IMR-90 (cell line): ENCODE measurements at regions not wholly inside any gene's neighbourhood (a gene's known extent, or its start where the extent isn't known, plus 50 kb on each side); places are given as distances from the start of the nearest gene placed in this dataset.

Experiments used
- ATAC-seq: fragments of 200-7000 bp; cut with Tn5 transposase; 2 replicates; pipeline ENCODE4 v1.9.1; 2020; ENCODE audit warnings: low read depth, mild to moderate bottlenecking, moderate library complexity
- BruUV-seq: library from RNA; stranded (reverse); fragments of 400-500 nt; replicated peaks from 2 replicates; lab custom pipeline; 2021; lab: Mats Ljungman, UMichigan
- CTCF ChIA-PET: fragments of 300-600 bp; formaldehyde crosslinking; extraction: SDS; loops from one replicate; lab custom pipeline; 2021; ENCODE audit warnings: antibody characterized with exemption; lab: Yijun Ruan, JAX
- POLR2A ChIA-PET: fragments of 300-600 bp; sonication (Branson Sonifier 250); formaldehyde crosslinking; loops from one replicate; lab custom pipeline; 2022; ENCODE audit warnings: antibody characterized with exemption; ENCODE audit not compliant: unreplicated experiment; lab: Charles Lee
- DNase-seq: peaks from one replicate; pipeline ENCODE4 v3.0.0; 2013
- H2AFZ ChIP-seq: replicated peaks from 2 replicates; pipeline ENCODE3; 2013; ENCODE audit warnings: low read length, mild to moderate bottlenecking; ENCODE audit not compliant: poor library complexity
- H2AK5ac ChIP-seq: 2 replicates; pipeline ENCODE4 v1.6.1; 2013; ENCODE audit warnings: low read depth, low read length, inconsistent platforms
- H2AK9ac ChIP-seq: replicated peaks from 2 replicates; pipeline ENCODE3; 2013; ENCODE audit warnings: mild to moderate bottlenecking, low read depth, low read length, moderate library complexity; ENCODE audit not compliant: poor library complexity
- H2BK120ac ChIP-seq: 2 replicates; pipeline ENCODE4 v1.6.1; 2013; ENCODE audit warnings: low read depth, low read length, inconsistent platforms
- H2BK15ac ChIP-seq: 3 replicates; pipeline ENCODE4 v1.6.1; 2013; ENCODE audit warnings: low read depth, low read length, inconsistent platforms
- H2BK20ac ChIP-seq: 2 replicates; pipeline ENCODE4 v1.6.1; 2013; ENCODE audit warnings: low read depth, mild to moderate bottlenecking, inconsistent platforms, low read length, moderate library complexity
- H2BK5ac ChIP-seq: 2 replicates; pipeline ENCODE4 v1.6.1; 2013; ENCODE audit warnings: mild to moderate bottlenecking, low read depth, low read length, inconsistent platforms; ENCODE audit not compliant: poor library complexity, severe bottlenecking
- H3K14ac ChIP-seq: replicated peaks from 2 replicates; pipeline ENCODE4 v1.6.1; 2013; ENCODE audit warnings: low read depth, low read length, inconsistent platforms
- H3K18ac ChIP-seq: 2 replicates; pipeline ENCODE4 v1.6.1; 2013; ENCODE audit warnings: low read depth, low read length, control low read depth
- H3K23ac ChIP-seq: 2 replicates; pipeline ENCODE4 v1.6.1; 2013; ENCODE audit warnings: low read depth, low read length, inconsistent platforms
- H3K27ac ChIP-seq: 2 replicates; pipeline ENCODE4 v1.5.1; 2013; ENCODE audit warnings: mild to moderate bottlenecking, control low read depth, low read length; ENCODE audit not compliant: insufficient read depth
- H3K27me3 ChIP-seq: 2 replicates; pipeline ENCODE4 v1.6.1; 2013; ENCODE audit warnings: low read length; ENCODE audit not compliant: control insufficient read depth, insufficient read depth
- H3K36me3 ChIP-seq: 2 replicates; pipeline ENCODE4 v1.6.1; 2013; ENCODE audit warnings: low read length, mixed read lengths; ENCODE audit not compliant: control insufficient read depth, insufficient read depth
- H3K4ac ChIP-seq: 2 replicates; pipeline ENCODE4 v1.6.1; 2013; ENCODE audit warnings: low read depth, low read length, inconsistent platforms
- H3K4me1 ChIP-seq: 2 replicates; pipeline ENCODE4 v1.6.1; 2013; ENCODE audit warnings: low read length, mixed read lengths; ENCODE audit not compliant: control insufficient read depth, insufficient read depth
- H3K4me2 ChIP-seq: 2 replicates; pipeline ENCODE4 v1.6.1; 2013; ENCODE audit warnings: low read depth, mild to moderate bottlenecking, control low read depth, low read length, moderate library complexity
- H3K4me3 ChIP-seq: 2 replicates; pipeline ENCODE4 v1.5.1; 2013; ENCODE audit warnings: low read depth, mild to moderate bottlenecking, control low read depth, low read length, moderate library complexity; ENCODE audit not compliant: insufficient read depth
- H3K56ac ChIP-seq: 2 replicates; pipeline ENCODE4 v1.6.1; 2013; ENCODE audit warnings: low read length, inconsistent platforms; ENCODE audit not compliant: insufficient read depth; ENCODE audit errors: extremely low read depth
- H3K79me1 ChIP-seq, 2 experiments: 2 replicates each; pipeline ENCODE4 v1.6.1; 2013; ENCODE audit warnings: low read length in 2 of 2, inconsistent platforms in 1 of 2, low read depth in 1 of 2
- H3K9ac ChIP-seq: 2 replicates; pipeline ENCODE4 v1.6.1; 2013; ENCODE audit warnings: low read depth, low read length, control low read depth
- H3K9me1 ChIP-seq: 2 replicates; pipeline ENCODE4 v1.6.1; 2013; ENCODE audit warnings: low read length, inconsistent platforms; ENCODE audit not compliant: insufficient read depth
- H3K9me3 ChIP-seq: 2 replicates; pipeline ENCODE4 v1.6.1; 2013; ENCODE audit warnings: low read length; ENCODE audit not compliant: control insufficient read depth, insufficient read depth
- H4K20me1 ChIP-seq: 2 replicates; pipeline ENCODE4 v1.6.1; 2013; ENCODE audit warnings: low read length, inconsistent platforms; ENCODE audit not compliant: insufficient read depth
- H4K5ac ChIP-seq: 2 replicates; pipeline ENCODE4 v1.6.1; 2013; ENCODE audit warnings: mild to moderate bottlenecking, low read depth, low read length, control low read depth
- H4K8ac ChIP-seq, 2 experiments: 2 replicates each; pipeline ENCODE4 v1.6.1; 2013; ENCODE audit warnings: low read depth in 2 of 2, low read length in 2 of 2, control low read depth in 1 of 2, inconsistent platforms in 1 of 2
- H4K91ac ChIP-seq: 2 replicates; pipeline ENCODE4 v1.6.1; 2013; ENCODE audit warnings: low read depth, low read length, inconsistent platforms; ENCODE audit not compliant: insufficient read depth
- BHLHE40 ChIP-seq: fragments of 150-350 bp; IDR thresholded peaks from 2 replicates; pipeline ENCODE4 v1.6.1; 2016; ENCODE audit warnings: mild to moderate bottlenecking, low read depth, low read length
- MAFK ChIP-seq: IDR thresholded peaks from 2 replicates; pipeline ENCODE4 v1.6.1; 2012; ENCODE audit warnings: low read depth, low read length, improper control_type of control experiment
- MXI1 ChIP-seq: IDR thresholded peaks from 2 replicates; pipeline ENCODE4 v1.6.1; 2012; ENCODE audit warnings: low read depth, mild to moderate bottlenecking, low read length, moderate library complexity, borderline replicate concordance
- POLR2A ChIP-seq: IDR thresholded peaks from 2 replicates; pipeline ENCODE4 v1.6.1; 2012; ENCODE audit warnings: mild to moderate bottlenecking, low read depth, low read length
- RAD21 ChIP-seq: IDR thresholded peaks from 2 replicates; pipeline ENCODE4 v1.6.1; 2012; ENCODE audit warnings: low read length, improper control_type of control experiment
- RCOR1 ChIP-seq: IDR thresholded peaks from 2 replicates; pipeline ENCODE4 v1.6.1; 2012; ENCODE audit warnings: mild to moderate bottlenecking, low read length, improper control_type of control experiment; ENCODE audit not compliant: insufficient replicate concordance
- RFX5 ChIP-seq: IDR thresholded peaks from 2 replicates; pipeline ENCODE4 v1.8.0; 2012; ENCODE audit warnings: low read depth, mild to moderate bottlenecking, low read length, moderate library complexity
- SMC3 ChIP-seq: fragments of 150-350 bp; IDR thresholded peaks from 2 replicates; pipeline ENCODE4 v1.6.1; 2016; ENCODE audit warnings: low read depth, mild to moderate bottlenecking, antibody characterized with exemption, low read length, moderate library complexity
- WGBS, 2 experiments: methylation state at CpG; one replicate each; pipeline versions ENCODE4 v1.1.5 to v1.1.7; 2013; ENCODE audit warnings: missing lambda C conversion rate in 2 of 2; ENCODE audit not compliant: insufficient read length in 1 of 2; ENCODE audit errors: extremely low coverage in 2 of 2; 5-methylcytosine and 5-hydroxymethylcytosine counted together
- dilution Hi-C: fragments of 300-500 bp; cut with HindIII; formaldehyde crosslinking; loops from one replicate; pipeline ENCODE4 v1.14.3; 2018; ENCODE audit warnings: low sequenced_read_pairs; ENCODE audit not compliant: unreplicated experiment
- in situ Hi-C: fragments of 300-500 bp; cut with MboI; formaldehyde crosslinking; loops from 3 replicates; pipeline ENCODE4 v1.14.3; 2019; ENCODE audit warnings: low sequenced_read_pairs, inconsistent platforms, mixed read lengths
- intact Hi-C: fragments of 100-400 bp; cut with micrococcal nuclease; formaldehyde crosslinking; loops from 2 replicates; pipeline ENCODE4 v1.10.0; 2022
- TF ChIP-seq, protein P1 (sequence below): conservative IDR thresholded peaks from 2 replicates; pipeline ENCODE4 v1.5.1; 2012; ENCODE audit warnings: mild to moderate bottlenecking, low read depth, low read length, improper control_type of control experiment
- TF ChIP-seq, protein P2 (sequence below): fragments of 150-350 bp; IDR thresholded peaks from 2 replicates; pipeline ENCODE4 v1.6.1; 2016; ENCODE audit warnings: low read depth, mild to moderate bottlenecking, low read length, moderate library complexity, borderline replicate concordance
- TF ChIP-seq, protein P3 (sequence below): fragments of 150-350 bp; IDR thresholded peaks from 2 replicates; pipeline ENCODE4 v1.6.1; 2017; ENCODE audit warnings: mild to moderate bottlenecking, antibody characterized with exemption, low read length, low read depth

DNA sequence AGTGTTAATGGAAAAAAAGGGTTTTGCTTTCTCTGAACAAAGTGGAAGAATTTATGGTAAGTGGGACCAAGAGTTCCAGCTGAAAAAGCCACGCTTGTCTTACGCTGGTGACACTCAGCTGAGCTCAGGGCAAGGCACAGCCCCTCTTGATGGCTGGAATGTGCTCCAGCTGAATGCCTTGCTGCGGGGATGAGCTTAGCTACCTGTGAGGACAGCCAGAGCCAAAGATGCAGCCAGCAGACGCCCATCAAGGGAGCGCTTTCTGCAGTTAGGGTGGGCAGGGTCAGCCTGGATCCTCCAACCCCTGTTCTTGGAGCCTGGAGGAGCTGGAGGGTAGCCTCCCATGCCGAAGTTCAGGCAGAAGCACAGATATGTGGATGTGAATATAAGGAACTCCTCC is 191.4 kb downstream of the SCP2D1 start:
- H3K4me1 ChIP-seq = no peaks in the 10 kb centered on the region
- H4K20me1 ChIP-seq = no peaks in the 10 kb centered on the region
- no peak overlapping the region for H2AFZ ChIP-seq
- dilution Hi-C loops = no loop called here
- no peak overlapping the region for H2BK5ac ChIP-seq
- H2AK9ac ChIP-seq = no peak overlapping the region
- no peak overlapping the region for H3K4me3 ChIP-seq
- no peak overlapping the region for H3K14ac ChIP-seq
- BruUV-seq = no TSS peak
- no peak overlapping the region for H3K18ac ChIP-seq
- no peak overlapping the region for H3K56ac ChIP-seq
- H4K8ac ChIP-seq = no peak overlapping the region
- no peak overlapping the region for H4K91ac ChIP-seq
- H2BK20ac ChIP-seq = no peak overlapping the region
- TF ChIP-seq BHLHE40 (no peak), RFX5 (no peak), RCOR1 (no peak), POLR2A (no peak), SMC3 (no peak), MXI1 (no peak), MAFK (no peak), RAD21 (no peak)
- TF ChIP-seq, protein P1, sequence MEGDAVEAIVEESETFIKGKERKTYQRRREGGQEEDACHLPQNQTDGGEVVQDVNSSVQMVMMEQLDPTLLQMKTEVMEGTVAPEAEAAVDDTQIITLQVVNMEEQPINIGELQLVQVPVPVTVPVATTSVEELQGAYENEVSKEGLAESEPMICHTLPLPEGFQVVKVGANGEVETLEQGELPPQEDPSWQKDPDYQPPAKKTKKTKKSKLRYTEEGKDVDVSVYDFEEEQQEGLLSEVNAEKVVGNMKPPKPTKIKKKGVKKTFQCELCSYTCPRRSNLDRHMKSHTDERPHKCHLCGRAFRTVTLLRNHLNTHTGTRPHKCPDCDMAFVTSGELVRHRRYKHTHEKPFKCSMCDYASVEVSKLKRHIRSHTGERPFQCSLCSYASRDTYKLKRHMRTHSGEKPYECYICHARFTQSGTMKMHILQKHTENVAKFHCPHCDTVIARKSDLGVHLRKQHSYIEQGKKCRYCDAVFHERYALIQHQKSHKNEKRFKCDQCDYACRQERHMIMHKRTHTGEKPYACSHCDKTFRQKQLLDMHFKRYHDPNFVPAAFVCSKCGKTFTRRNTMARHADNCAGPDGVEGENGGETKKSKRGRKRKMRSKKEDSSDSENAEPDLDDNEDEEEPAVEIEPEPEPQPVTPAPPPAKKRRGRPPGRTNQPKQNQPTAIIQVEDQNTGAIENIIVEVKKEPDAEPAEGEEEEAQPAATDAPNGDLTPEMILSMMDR = no peak
- TF ChIP-seq, protein P2, sequence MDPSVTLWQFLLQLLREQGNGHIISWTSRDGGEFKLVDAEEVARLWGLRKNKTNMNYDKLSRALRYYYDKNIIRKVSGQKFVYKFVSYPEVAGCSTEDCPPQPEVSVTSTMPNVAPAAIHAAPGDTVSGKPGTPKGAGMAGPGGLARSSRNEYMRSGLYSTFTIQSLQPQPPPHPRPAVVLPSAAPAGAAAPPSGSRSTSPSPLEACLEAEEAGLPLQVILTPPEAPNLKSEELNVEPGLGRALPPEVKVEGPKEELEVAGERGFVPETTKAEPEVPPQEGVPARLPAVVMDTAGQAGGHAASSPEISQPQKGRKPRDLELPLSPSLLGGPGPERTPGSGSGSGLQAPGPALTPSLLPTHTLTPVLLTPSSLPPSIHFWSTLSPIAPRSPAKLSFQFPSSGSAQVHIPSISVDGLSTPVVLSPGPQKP = no peak
- TF ChIP-seq, protein P3, sequence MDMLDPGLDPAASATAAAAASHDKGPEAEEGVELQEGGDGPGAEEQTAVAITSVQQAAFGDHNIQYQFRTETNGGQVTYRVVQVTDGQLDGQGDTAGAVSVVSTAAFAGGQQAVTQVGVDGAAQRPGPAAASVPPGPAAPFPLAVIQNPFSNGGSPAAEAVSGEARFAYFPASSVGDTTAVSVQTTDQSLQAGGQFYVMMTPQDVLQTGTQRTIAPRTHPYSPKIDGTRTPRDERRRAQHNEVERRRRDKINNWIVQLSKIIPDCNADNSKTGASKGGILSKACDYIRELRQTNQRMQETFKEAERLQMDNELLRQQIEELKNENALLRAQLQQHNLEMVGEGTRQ = no peak
- no peak overlapping the region for H2BK120ac ChIP-seq
- no peak overlapping the region for H3K9ac ChIP-seq
- no peak overlapping the region for H2AK5ac ChIP-seq
- H4K5ac ChIP-seq = no peak overlapping the region
- 42% methylated on average over 2 of the region's 6 CpGs; no CpG with 5 or more reads in 1 of the 2 experiments for WGBS, 2 experiments
- no peaks in the 10 kb centered on the region for H3K27me3 ChIP-seq
- no peaks in the 10 kb centered on the region for H3K36me3 ChIP-seq
- no peaks in the 10 kb centered on the region for H3K79me1 ChIP-seq
- ChIA-PET POLR2A (no interaction called here), CTCF (no interaction called here)
- ATAC-seq = no peak
- no peak overlapping the region for H3K23ac ChIP-seq
- peaks cover 1% of the 10 kb centered on the region; the same call in 1 of the 2 replicates for H3K9me3 ChIP-seq
- no peak overlapping the region for H3K4me2 ChIP-seq
- no peak overlapping the region for H3K27ac ChIP-seq
- DNase-seq = no peak
- intact Hi-C loops = no loop called here
- H2BK15ac ChIP-seq = no peak overlapping the region
- no peaks in the 10 kb centered on the region for H3K9me1 ChIP-seq
- no peak overlapping the region for H3K4ac ChIP-seq
- in situ Hi-C loops = no loop called here
